MCF 10A (cell line): ENCODE measurements at regions not wholly inside any gene's neighbourhood (a gene's known extent, or its start where the extent isn't known, plus 50 kb on each side); places are given as distances from the start of the nearest gene placed in this dataset.

ENCODE experiments used
- BruUV-seq: library from RNA; stranded (reverse); fragments of 400-500 nt; replicated peaks from 2 replicates; lab custom pipeline; 2021; lab: Mats Ljungman, UMichigan
- CTCF ChIA-PET: fragments of 300-600 bp; sonication (Branson Sonifier 250); formaldehyde crosslinking; extraction: SDS; loops from one replicate; lab custom pipeline; 2021; ENCODE audit warnings: antibody characterized with exemption, inconsistent platforms; lab: Yijun Ruan, JAX
- POLR2A ChIA-PET: fragments of 300-600, 350-650 bp; sonication (Branson Sonifier 250); formaldehyde crosslinking; extraction: SDS; loops from one replicate; lab custom pipeline; 2020; ENCODE audit warnings: antibody characterized with exemption, inconsistent platforms; lab: Yijun Ruan, JAX
- DNase-seq: peaks from one replicate; pipeline ENCODE4 v3.0.0-alpha.2; 2018; ENCODE audit not compliant: unreplicated experiment
- H3K27ac Mint-ChIP-seq: one replicate; pipeline ENCODE4 v1.8.0; 2022; ENCODE audit warnings: mild to moderate bottlenecking, low read depth, mixed read lengths; ENCODE audit not compliant: unreplicated experiment
- H3K27me3 Mint-ChIP-seq: one replicate; pipeline ENCODE4 v1.8.0; 2022; ENCODE audit warnings: mixed read lengths; ENCODE audit not compliant: insufficient read depth, unreplicated experiment
- H3K36me3 Mint-ChIP-seq: one replicate; pipeline ENCODE4 v1.8.0; 2022; ENCODE audit warnings: mild to moderate bottlenecking, moderate library complexity, mixed read lengths; ENCODE audit not compliant: insufficient read depth, unreplicated experiment
- H3K4me1 Mint-ChIP-seq: one replicate; pipeline ENCODE4 v1.8.0; 2022; ENCODE audit warnings: mixed read lengths; ENCODE audit not compliant: insufficient read depth, unreplicated experiment
- H3K4me3 Mint-ChIP-seq: one replicate; pipeline ENCODE4 v1.8.0; 2022; ENCODE audit warnings: mild to moderate bottlenecking, moderate library complexity, mixed read lengths; ENCODE audit not compliant: unreplicated experiment
- H3K9me3 Mint-ChIP-seq: one replicate; pipeline ENCODE4 v1.8.0; 2022; ENCODE audit warnings: mixed read lengths; ENCODE audit not compliant: unreplicated experiment
- CTCF ChIP-seq: fragments of 200-600 bp; IDR thresholded peaks from one replicate; pipeline ENCODE4 v1.8.0; 2022; ENCODE audit warnings: antibody characterized with exemption, mild to moderate bottlenecking; ENCODE audit not compliant: unreplicated experiment
- intact Hi-C: fragments of 100-400 bp; cut with micrococcal nuclease; formaldehyde crosslinking; loops from 2 replicates; pipeline ENCODE4 v1.14.1; 2022

GRCh38 chr15:91765660-91766059 lies 87.8 kb upstream of the SLCO3A1 start:
- Mint-ChIP-seq H3K9me3 (no peaks in the 10 kb centered on the region), H3K27me3 (peaks cover 25% of the 10 kb centered on the region), H3K27ac (no peak overlapping the region), H3K36me3 (no peaks in the 10 kb centered on the region), H3K4me1 (no peaks in the 10 kb centered on the region), H3K4me3 (no peak overlapping the region)
- CTCF ChIA-PET: interaction anchor here (0.7 kb wide), 1 partner anchor 16 kb away, joined by 3 read pairs; no protein-coding TSS in a partner anchor
- DNase-seq: no peak
- BruUV-seq: no TSS peak
- POLR2A ChIA-PET: no interaction called here
- no peak for TF ChIP-seq CTCF
- intact Hi-C loops: no loop called here

- H3K27me3 Mint-ChIP-seq: peaks cover 37% of the 10 kb centered on the region
- H3K4me3 Mint-ChIP-seq: no peak overlapping the region
- DNase-seq: no peak
- no TSS peak for BruUV-seq
- H3K9me3 Mint-ChIP-seq: no peaks in the 10 kb centered on the region
- H3K4me1 Mint-ChIP-seq: no peaks in the 10 kb centered on the region
- intact Hi-C loops: no loop called here
- no peaks in the 10 kb centered on the region for H3K36me3 Mint-ChIP-seq
- ChIA-PET CTCF (interaction anchor here (1.1 kb wide), 1 partner anchor 63 kb away, joined by 3 read pairs; no protein-coding TSS in a partner anchor), POLR2A (interaction anchor here (0.7 kb wide), 1 partner anchor 267 kb away, joined by 3 read pairs; no protein-coding TSS in a partner anchor)
- TF ChIP-seq CTCF: no peak
- no peak overlapping the region for H3K27ac Mint-ChIP-seq
These were observed 84.0 kb upstream of the SLCO3A1 start for GRCh38 chr15:91769476-91769875.

- CTCF ChIA-PET: interaction anchor here (1.1 kb wide), 1 partner anchor 63 kb away, joined by 3 read pairs; no protein-coding TSS in a partner anchor
- TF ChIP-seq CTCF: no peak
These were observed 83.6 kb upstream of the SLCO3A1 start for GRCh38 chr15:91769894-91770293.

GRCh38 chr15:91776104-91776503 lies 77.4 kb upstream of the SLCO3A1 start:
- no peak for TF ChIP-seq CTCF
- Mint-ChIP-seq H3K9me3 (no peaks in the 10 kb centered on the region), H3K27me3 (peaks cover 62% of the 10 kb centered on the region), H3K27ac (no peak overlapping the region), H3K4me3 (no peak overlapping the region), H3K36me3 (no peaks in the 10 kb centered on the region), H3K4me1 (no peaks in the 10 kb centered on the region)
- no TSS peak for BruUV-seq
- DNase-seq: no peak
- ChIA-PET CTCF (no interaction called here), POLR2A (no interaction called here)
- intact Hi-C loops: no loop called here

More at GRCh38 chr15:91769894-91770293, 83.6 kb upstream of the SLCO3A1 start:
- POLR2A ChIA-PET: interaction anchor here (0.7 kb wide), 1 partner anchor 267 kb away, joined by 3 read pairs; no protein-coding TSS in a partner anchor
- no peaks in the 10 kb centered on the region for H3K4me1 Mint-ChIP-seq
- no peaks in the 10 kb centered on the region for H3K9me3 Mint-ChIP-seq
- DNase-seq: no peak
- no TSS peak for BruUV-seq
- H3K36me3 Mint-ChIP-seq: no peaks in the 10 kb centered on the region
- intact Hi-C loops: no loop called here
- no peak overlapping the region for H3K4me3 Mint-ChIP-seq
- H3K27me3 Mint-ChIP-seq: peaks cover 36% of the 10 kb centered on the region
- no peak overlapping the region for H3K27ac Mint-ChIP-seq
